ENCODE measurements at regions not wholly inside any gene's neighbourhood (a gene's known extent, or its start where the extent isn't known, plus 50 kb on each side); places are given as distances from the start of the nearest gene placed in this dataset.

DNA sequence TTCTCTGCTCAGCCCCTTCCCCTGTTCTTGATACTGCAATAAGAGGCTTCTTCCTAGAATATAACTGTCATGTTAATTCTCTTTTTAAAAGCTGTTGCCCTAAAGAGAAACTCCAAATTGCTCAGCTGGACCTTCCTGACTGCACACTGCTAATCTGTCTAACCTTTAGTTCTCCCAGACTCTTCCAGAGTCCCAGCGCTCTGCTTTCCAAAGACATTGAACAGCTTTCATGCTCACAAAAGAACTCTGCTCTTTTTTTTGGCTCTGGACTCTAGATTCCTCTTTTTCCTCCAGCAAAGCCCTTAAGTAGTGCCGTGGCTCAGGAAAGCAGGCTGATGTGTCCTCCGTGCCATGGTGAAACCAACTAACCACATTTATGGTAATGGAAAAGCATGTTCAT is 356.6 kb upstream of the RSPO3 start:
- Histone ChIP-seq H3K4me3 (no peak overlapping the region), H3K27ac (ENCODE audit: control insufficient read depth, insufficient read depth) (no peak overlapping the region), H3K27me3 (replicated peaks in 1 of 2; ENCODE audit: control insufficient read depth in 2 of 2, insufficient read depth in 2 of 2, low read length in 1 of 2) (no peaks in the 10 kb centered on the region), H3K79me2 (ENCODE audit: control insufficient read depth, insufficient read depth, low read length) (no peaks in the 10 kb centered on the region), H3K9ac (ENCODE audit: control insufficient read depth, insufficient read depth, low read length) (no peak overlapping the region), H3K36me3 (ENCODE audit: control insufficient read depth in 2 of 2, insufficient read depth in 2 of 2, low read length in 1 of 2) (no peaks in the 10 kb centered on the region), H3K4me2 (ENCODE audit: control insufficient read depth, insufficient read depth) (no peak overlapping the region), H4K20me1 (ENCODE audit: control insufficient read depth, insufficient read depth) (no peaks in the 10 kb centered on the region), H3K9me3 (replicated peaks; ENCODE audit: control insufficient read depth, insufficient read depth, low read length) (no peaks in the 10 kb centered on the region), H2AFZ (ENCODE audit: control insufficient read depth, low read depth, low read length) (no peak overlapping the region), H3K4me1 (ENCODE audit: control insufficient read depth, insufficient read depth, low read length) (no peaks in the 10 kb centered on the region)
- DNase-seq (ENCODE audit: low read depth, low spot score) (no peak), ATAC-seq (no peak), FAIRE-seq (no peak)
- in situ Hi-C loops (cut with MboI), result no loop called here
- 46% methylated on average over 3 of the region's 3 CpGs for WGBS (ENCODE audit: insufficient coverage, insufficient replicate concordance, low lambda C conversion rate, missing lambda C conversion rate)
- ChIA-PET CTCF (interaction anchor here (1.2 kb wide), 1 partner anchor 21 kb away, joined by 4 read pairs; no protein-coding TSS in a partner anchor), POLR2A (no interaction called here), RAD21 (ENCODE audit: unreplicated experiment) (no interaction called here), SMC1A (ENCODE audit: uncharacterized antibody, unreplicated experiment) (no interaction called here)
- no TSS peak for BruUV-seq (replicated peaks)
- intact Hi-C loops (cut with micrococcal nuclease; ENCODE audit: unreplicated experiment), result no loop called here
- TF ChIP-seq CHD4 (IDR thresholded peaks at IDR 0.05), result no peak
- no peak for TF ChIP-seq LARP7 (IDR thresholded peaks at IDR 0.05)
- no peak for TF ChIP-seq GATAD2B (conservative IDR thresholded peaks at IDR 0.05; ENCODE audit: low read depth)
- TF ChIP-seq YBX1 (IDR thresholded peaks at IDR 0.05), result no peak
- no peak for TF ChIP-seq ZNF622 (IDR thresholded peaks at IDR 0.05)
- no peak for TF ChIP-seq ZNF384 (IDR thresholded peaks at IDR 0.05; ENCODE audit: borderline replicate concordance, low read depth, low read length)
- TF ChIP-seq HDGF (IDR thresholded peaks at IDR 0.05), result no peak
- TF ChIP-seq FOXM1 (IDR thresholded peaks at IDR 0.05; ENCODE audit: low read depth, low read length), result no peak
- no peak for TF ChIP-seq NFYB (IDR thresholded peaks at IDR 0.05; ENCODE audit: insufficient read depth, low read depth, low read length)
- no peak for TF ChIP-seq ZNF217 (IDR thresholded peaks at IDR 0.05)
- TF ChIP-seq POLR2AphosphoS5 (IDR thresholded peaks at IDR 0.05; ENCODE audit: low read length), result no peak
- TF ChIP-seq, protein P1, sequence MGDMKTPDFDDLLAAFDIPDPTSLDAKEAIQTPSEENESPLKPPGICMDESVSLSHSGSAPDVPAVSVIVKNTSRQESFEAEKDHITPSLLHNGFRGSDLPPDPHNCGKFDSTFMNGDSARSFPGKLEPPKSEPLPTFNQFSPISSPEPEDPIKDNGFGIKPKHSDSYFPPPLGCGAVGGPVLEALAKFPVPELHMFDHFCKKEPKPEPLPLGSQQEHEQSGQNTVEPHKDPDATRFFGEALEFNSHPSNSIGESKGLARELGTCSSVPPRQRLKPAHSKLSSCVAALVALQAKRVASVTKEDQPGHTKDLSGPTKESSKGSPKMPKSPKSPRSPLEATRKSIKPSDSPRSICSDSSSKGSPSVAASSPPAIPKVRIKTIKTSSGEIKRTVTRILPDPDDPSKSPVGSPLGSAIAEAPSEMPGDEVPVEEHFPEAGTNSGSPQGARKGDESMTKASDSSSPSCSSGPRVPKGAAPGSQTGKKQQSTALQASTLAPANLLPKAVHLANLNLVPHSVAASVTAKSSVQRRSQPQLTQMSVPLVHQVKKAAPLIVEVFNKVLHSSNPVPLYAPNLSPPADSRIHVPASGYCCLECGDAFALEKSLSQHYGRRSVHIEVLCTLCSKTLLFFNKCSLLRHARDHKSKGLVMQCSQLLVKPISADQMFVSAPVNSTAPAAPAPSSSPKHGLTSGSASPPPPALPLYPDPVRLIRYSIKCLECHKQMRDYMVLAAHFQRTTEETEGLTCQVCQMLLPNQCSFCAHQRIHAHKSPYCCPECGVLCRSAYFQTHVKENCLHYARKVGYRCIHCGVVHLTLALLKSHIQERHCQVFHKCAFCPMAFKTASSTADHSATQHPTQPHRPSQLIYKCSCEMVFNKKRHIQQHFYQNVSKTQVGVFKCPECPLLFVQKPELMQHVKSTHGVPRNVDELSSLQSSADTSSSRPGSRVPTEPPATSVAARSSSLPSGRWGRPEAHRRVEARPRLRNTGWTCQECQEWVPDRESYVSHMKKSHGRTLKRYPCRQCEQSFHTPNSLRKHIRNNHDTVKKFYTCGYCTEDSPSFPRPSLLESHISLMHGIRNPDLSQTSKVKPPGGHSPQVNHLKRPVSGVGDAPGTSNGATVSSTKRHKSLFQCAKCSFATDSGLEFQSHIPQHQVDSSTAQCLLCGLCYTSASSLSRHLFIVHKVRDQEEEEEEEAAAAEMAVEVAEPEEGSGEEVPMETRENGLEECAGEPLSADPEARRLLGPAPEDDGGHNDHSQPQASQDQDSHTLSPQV (IDR thresholded peaks at IDR 0.05), result no peak
- no peak for TF ChIP-seq ZNF207 (IDR thresholded peaks at IDR 0.05; ENCODE audit: borderline replicate concordance)
- TF ChIP-seq NFXL1 (IDR thresholded peaks at IDR 0.05; ENCODE audit: borderline replicate concordance), result no peak
- TF ChIP-seq, protein P2, sequence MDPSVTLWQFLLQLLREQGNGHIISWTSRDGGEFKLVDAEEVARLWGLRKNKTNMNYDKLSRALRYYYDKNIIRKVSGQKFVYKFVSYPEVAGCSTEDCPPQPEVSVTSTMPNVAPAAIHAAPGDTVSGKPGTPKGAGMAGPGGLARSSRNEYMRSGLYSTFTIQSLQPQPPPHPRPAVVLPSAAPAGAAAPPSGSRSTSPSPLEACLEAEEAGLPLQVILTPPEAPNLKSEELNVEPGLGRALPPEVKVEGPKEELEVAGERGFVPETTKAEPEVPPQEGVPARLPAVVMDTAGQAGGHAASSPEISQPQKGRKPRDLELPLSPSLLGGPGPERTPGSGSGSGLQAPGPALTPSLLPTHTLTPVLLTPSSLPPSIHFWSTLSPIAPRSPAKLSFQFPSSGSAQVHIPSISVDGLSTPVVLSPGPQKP (IDR thresholded peaks at IDR 0.05; ENCODE audit: low read depth, low read length), result no peak
- no peak for TF ChIP-seq RCOR1 (conservative IDR thresholded peaks at IDR 0.05; ENCODE audit: low read depth, low read length)
- no peak for TF ChIP-seq KAT2A (conservative IDR thresholded peaks at IDR 0.05; ENCODE audit: control insufficient read depth, low read depth, low read length)
- no peak for TF ChIP-seq SP1 (IDR thresholded peaks at IDR 0.05; ENCODE audit: low read depth, low read length)
- no peak for TF ChIP-seq MTA2 (IDR thresholded peaks at IDR 0.05; ENCODE audit: low read depth)
- no peak for TF ChIP-seq FOS (IDR thresholded peaks at IDR 0.05; ENCODE audit: borderline replicate concordance, extremely low read depth, insufficient read length)

Measured in GM12878 (cell line).